ENCODE measurements at regions not wholly inside any gene's neighbourhood (a gene's known extent, or its start where the extent isn't known, plus 50 kb on each side); places are given as distances from the start of the nearest gene placed in this dataset.

DNA sequence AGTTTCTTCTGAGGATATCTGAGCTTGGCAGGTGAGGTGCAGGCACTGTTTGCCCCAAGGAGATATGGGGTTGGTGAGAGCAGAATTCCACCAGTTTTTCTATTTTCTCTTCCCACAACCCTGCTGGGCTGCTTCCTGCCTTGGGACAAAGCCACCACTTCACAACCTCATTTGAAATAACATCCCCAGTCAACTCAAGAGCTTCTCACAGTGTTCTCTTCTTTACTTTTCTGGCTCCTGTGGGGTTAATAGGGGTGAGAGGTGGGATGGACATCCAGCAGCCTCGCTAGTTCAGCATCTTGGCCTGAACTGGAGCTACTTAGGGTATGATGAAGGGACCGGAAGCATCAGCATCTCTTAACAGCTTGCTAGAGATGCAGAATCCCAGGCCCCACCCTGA, 106.3 kb downstream of the SLC4A3 start:
- Histone ChIP-seq H3K9me3 (ENCODE audit: low read length) (no peaks in the 10 kb centered on the region), H2AFZ (ENCODE audit: low read length) (no peak overlapping the region)
- TF ChIP-seq EZH2 (IDR thresholded peaks at IDR 0.05; ENCODE audit: borderline replicate concordance, low read length): no peak
- TF ChIP-seq, protein P1, sequence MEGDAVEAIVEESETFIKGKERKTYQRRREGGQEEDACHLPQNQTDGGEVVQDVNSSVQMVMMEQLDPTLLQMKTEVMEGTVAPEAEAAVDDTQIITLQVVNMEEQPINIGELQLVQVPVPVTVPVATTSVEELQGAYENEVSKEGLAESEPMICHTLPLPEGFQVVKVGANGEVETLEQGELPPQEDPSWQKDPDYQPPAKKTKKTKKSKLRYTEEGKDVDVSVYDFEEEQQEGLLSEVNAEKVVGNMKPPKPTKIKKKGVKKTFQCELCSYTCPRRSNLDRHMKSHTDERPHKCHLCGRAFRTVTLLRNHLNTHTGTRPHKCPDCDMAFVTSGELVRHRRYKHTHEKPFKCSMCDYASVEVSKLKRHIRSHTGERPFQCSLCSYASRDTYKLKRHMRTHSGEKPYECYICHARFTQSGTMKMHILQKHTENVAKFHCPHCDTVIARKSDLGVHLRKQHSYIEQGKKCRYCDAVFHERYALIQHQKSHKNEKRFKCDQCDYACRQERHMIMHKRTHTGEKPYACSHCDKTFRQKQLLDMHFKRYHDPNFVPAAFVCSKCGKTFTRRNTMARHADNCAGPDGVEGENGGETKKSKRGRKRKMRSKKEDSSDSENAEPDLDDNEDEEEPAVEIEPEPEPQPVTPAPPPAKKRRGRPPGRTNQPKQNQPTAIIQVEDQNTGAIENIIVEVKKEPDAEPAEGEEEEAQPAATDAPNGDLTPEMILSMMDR (IDR thresholded peaks at IDR 0.05; ENCODE audit: low read length): no peak

GRCh38 chr2:219736209-219736608, 108.8 kb downstream of the SLC4A3 start:
- H3K4me1 ChIP-seq (ENCODE audit: insufficient read depth, low read length, severe bottlenecking): no peaks in the 10 kb centered on the region
- H3K36me3 ChIP-seq (ENCODE audit: insufficient read depth, low read length): no peaks in the 10 kb centered on the region
- H4K20me1 ChIP-seq (ENCODE audit: insufficient read depth, low read length): no peaks in the 10 kb centered on the region
- no peak overlapping the region for H2AFZ ChIP-seq (ENCODE audit: low read length)
- H3K79me2 ChIP-seq (ENCODE audit: insufficient read depth, low read length): no peaks in the 10 kb centered on the region
- no peaks in the 10 kb centered on the region for H3K9me2 ChIP-seq (ENCODE audit: low read depth, low read length)
- H3K27me3 ChIP-seq (ENCODE audit: insufficient read depth, low read length): no peaks in the 10 kb centered on the region
- H3K4me3 ChIP-seq (ENCODE audit: low read depth, low read length, poor library complexity, severe bottlenecking): no peak overlapping the region
- H3K27ac ChIP-seq (ENCODE audit: low read depth, low read length, poor library complexity, severe bottlenecking): no peak overlapping the region
- H3K9me3 ChIP-seq (ENCODE audit: low read length): no peaks in the 10 kb centered on the region
- TF ChIP-seq, protein P1 (IDR thresholded peaks at IDR 0.05; ENCODE audit: low read length): peak; percentile 65
- TF ChIP-seq EZH2 (IDR thresholded peaks at IDR 0.05; ENCODE audit: borderline replicate concordance, low read length): no peak
- H3F3A ChIP-seq (ENCODE audit: insufficient read depth, low read length): no peaks in the 10 kb centered on the region
- H3K4me2 ChIP-seq (ENCODE audit: low read length): no peak overlapping the region
- H3K9ac ChIP-seq (ENCODE audit: low read length): no peak overlapping the region

More for the DNA sequence above, 106.3 kb downstream of the SLC4A3 start:
- H3K4me1 ChIP-seq (ENCODE audit: insufficient read depth, low read length, severe bottlenecking): no peaks in the 10 kb centered on the region
- no peaks in the 10 kb centered on the region for H4K20me1 ChIP-seq (ENCODE audit: insufficient read depth, low read length)
- no peak overlapping the region for H3K27ac ChIP-seq (ENCODE audit: low read depth, low read length, poor library complexity, severe bottlenecking)
- no peaks in the 10 kb centered on the region for H3F3A ChIP-seq (ENCODE audit: insufficient read depth, low read length)
- H3K79me2 ChIP-seq (ENCODE audit: insufficient read depth, low read length): no peaks in the 10 kb centered on the region
- H3K27me3 ChIP-seq (ENCODE audit: insufficient read depth, low read length): no peaks in the 10 kb centered on the region
- H3K36me3 ChIP-seq (ENCODE audit: insufficient read depth, low read length): no peaks in the 10 kb centered on the region
- H3K9me2 ChIP-seq (ENCODE audit: low read depth, low read length): no peaks in the 10 kb centered on the region
- H3K4me3 ChIP-seq (ENCODE audit: low read depth, low read length, poor library complexity, severe bottlenecking): no peak overlapping the region
- no peak overlapping the region for H3K9ac ChIP-seq (ENCODE audit: low read length)
- H3K4me2 ChIP-seq (ENCODE audit: low read length): no peak overlapping the region

- H3F3A ChIP-seq (ENCODE audit: insufficient read depth, low read length): no peaks in the 10 kb centered on the region
- H2AFZ ChIP-seq (ENCODE audit: low read length): no peak overlapping the region
- H3K9me3 ChIP-seq (ENCODE audit: low read length): no peaks in the 10 kb centered on the region
- H3K4me2 ChIP-seq (ENCODE audit: low read length): no peak overlapping the region
- no peaks in the 10 kb centered on the region for H4K20me1 ChIP-seq (ENCODE audit: insufficient read depth, low read length)
- H3K9ac ChIP-seq (ENCODE audit: low read length): no peak overlapping the region
- H3K27me3 ChIP-seq (ENCODE audit: insufficient read depth, low read length): no peaks in the 10 kb centered on the region
- TF ChIP-seq EZH2 (IDR thresholded peaks at IDR 0.05; ENCODE audit: borderline replicate concordance, low read length): no peak
- TF ChIP-seq, protein P1 (IDR thresholded peaks at IDR 0.05; ENCODE audit: low read length): peak; percentile 28; the same call in 1 of the 2 replicates
- no peaks in the 10 kb centered on the region for H3K36me3 ChIP-seq (ENCODE audit: insufficient read depth, low read length)
- no peaks in the 10 kb centered on the region for H3K4me1 ChIP-seq (ENCODE audit: insufficient read depth, low read length, severe bottlenecking)
- H3K9me2 ChIP-seq (ENCODE audit: low read depth, low read length): no peaks in the 10 kb centered on the region
- no peaks in the 10 kb centered on the region for H3K79me2 ChIP-seq (ENCODE audit: insufficient read depth, low read length)
- no peak overlapping the region for H3K4me3 ChIP-seq (ENCODE audit: low read depth, low read length, poor library complexity, severe bottlenecking)
- no peak overlapping the region for H3K27ac ChIP-seq (ENCODE audit: low read depth, low read length, poor library complexity, severe bottlenecking)
Measured at GRCh38 chr2:219737270-219737691, 109.9 kb downstream of the SLC4A3 start.

Data from OCI-LY1 (cell line).